HG02759 (cell line): ENCODE measurements at regions not wholly inside any gene's neighbourhood (a gene's known extent, or its start where the extent isn't known, plus 50 kb on each side); places are given as distances from the start of the nearest gene placed in this dataset.
"Not testable (repeated sequence)": the region's sequence is repeated elsewhere in the genome, so short reads cannot be mapped to it uniquely, and the experiment has no call there.

ENCODE experiments used
- ATAC-seq: cut with Tn5 transposase; IDR thresholded peaks from one replicate; pipeline ENCODE4 v1.9.1; 2021; ENCODE audit warnings: mild to moderate bottlenecking, moderate library complexity; ENCODE audit not compliant: unreplicated experiment

GRCh38 chr22:49514211-49514610 lies 313.5 kb downstream of the BRD1 start:
- no peak for ATAC-seq

DNA sequence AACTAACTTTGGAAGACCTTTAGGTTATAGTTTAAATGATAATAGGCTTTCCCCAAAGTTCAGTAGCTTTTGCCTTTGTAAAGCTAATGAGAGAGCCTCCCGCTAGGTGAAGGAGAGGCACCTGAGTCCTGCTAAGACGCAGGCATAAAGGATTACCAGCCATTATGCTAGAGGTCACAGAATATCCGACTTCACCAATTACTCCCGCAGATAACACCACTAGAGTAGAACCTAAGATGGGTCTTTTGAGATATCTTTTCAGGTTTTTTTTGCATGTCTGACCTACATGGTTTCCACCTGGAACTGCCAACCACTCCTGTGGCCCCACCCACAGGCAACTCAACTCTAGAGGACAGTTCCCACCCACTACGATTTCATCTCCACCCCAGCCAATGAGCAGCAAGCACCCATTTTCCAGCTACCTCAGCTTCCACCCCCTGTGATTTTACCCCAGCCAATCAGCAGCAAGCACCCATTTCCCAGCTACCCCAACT lies 314.3 kb downstream of the BRD1 start:
- ATAC-seq: no peak

DNA sequence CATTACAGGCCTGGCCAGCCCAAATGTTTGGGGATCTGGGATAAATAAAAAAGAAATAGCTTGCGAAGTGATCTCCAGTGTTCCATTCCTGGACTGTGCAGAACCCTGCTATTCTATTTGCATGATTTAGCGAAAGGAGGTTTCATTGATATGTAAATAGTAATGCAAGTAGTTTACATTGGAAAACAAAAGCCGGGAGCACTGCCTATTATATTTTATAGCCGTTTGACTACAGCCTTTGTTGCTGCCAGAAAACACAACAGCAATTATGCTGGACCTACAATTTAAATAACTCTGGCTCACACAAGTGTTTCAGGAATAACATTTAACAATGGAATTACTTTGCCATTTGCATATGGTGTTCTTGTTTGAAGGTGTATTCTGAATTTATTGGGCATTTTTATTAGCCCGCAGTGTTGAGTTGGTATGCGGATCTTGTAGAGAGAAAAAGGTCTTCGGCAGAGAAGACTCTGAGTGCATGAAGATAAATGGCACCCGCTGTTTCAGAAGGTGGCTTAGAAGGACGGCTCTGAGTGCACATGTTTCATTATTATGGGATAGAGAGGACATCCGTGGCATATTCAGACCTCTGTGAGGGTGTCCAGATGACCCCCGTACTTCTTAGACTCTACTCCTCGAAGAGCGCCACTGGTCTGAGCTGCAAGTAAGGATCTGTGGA lies 315.0 kb downstream of the BRD1 start:
- ATAC-seq: no peak

DNA sequence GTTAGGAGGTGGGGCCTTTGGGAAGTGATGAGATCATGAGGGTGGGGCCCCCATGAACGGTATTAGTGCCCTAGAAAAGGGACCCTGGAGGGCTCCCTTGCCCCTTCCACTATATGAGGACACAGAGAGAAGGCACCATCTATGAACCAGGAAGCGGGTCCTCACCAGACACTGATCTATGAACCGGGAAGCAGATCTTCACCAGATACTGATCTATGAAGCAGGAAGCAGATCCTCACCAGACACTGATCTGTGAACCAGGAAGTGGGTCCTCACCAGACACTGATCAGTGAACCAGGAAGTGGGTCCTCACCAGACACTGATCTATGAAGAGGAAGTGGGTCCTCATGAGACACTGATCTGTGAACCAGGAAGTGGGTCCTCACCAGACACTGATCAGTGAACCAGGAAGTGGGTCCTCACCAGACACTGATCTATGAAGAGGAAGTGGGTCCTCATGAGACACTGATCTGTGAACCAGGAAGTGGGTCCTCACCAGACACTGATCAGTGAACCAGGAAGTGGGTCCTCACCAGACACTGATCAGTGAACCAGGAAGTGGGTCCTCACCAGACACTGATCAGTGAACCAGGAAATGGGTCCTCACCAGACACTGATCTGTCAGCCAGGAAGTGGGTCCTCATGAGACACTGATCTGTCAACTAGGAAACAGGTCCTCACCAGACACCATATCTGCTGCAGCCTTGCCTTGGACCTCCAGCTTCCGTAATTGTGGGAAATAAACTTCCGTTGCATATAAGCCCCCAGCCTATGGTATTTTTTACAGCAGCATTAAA lies 316.1 kb downstream of the BRD1 start:
- ATAC-seq: not testable (repeated sequence)

GRCh38 chr22:49510718-49511117 lies 317.0 kb downstream of the BRD1 start:
- no peak for ATAC-seq

DNA sequence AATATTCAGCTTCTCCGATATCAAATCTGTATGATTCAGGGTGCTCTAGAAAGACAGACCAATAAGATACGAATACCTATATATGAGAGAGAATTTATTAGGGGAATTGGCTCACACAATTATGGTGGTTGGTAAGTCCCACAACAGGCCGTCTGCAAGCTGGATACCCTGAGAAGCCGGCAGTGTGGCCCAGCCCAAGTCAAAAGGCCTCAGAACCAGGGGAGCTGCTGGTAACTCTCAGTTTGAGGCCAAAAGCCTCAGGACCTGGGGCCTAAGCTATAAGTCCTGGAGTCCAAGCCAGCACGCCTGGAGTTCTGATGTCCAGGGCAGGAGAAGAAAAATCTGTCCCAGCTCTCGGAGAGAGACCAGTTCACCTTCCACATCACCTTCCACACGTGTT lies 318.7 kb downstream of the BRD1 start:
- ATAC-seq: no peak

DNA sequence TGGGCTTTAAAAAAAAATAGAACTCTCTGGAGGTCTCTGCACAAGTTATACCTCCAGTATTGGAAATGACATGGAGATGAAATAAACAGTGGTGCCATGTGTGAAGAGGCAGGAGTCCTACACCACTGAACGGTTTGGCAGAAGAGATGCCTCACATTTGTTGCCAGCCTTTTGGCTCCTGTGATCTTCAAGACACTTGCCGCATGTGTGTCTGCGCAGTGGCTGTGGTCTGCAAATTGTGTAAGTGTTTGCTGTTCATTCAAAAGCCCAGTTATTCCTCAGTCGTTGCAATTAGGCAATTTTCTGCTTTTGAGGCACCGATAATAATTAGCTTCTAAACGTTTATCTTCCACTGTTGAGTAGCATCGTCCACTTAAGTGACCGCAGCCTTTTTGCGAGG lies 319.1 kb downstream of the BRD1 start:
- no peak for ATAC-seq

- no peak for ATAC-seq
Measured at GRCh38 chr22:49507607-49508292, 319.9 kb downstream of the BRD1 start.

- no peak for ATAC-seq
Measured at GRCh38 chr22:49506010-49506400, 321.7 kb downstream of the BRD1 start.

GRCh38 chr22:49505337-49506009 lies 322.2 kb downstream of the BRD1 start:
- no peak for ATAC-seq

- no peak for ATAC-seq
Measured at GRCh38 chr22:49503896-49504521, 323.7 kb downstream of the BRD1 start.

DNA sequence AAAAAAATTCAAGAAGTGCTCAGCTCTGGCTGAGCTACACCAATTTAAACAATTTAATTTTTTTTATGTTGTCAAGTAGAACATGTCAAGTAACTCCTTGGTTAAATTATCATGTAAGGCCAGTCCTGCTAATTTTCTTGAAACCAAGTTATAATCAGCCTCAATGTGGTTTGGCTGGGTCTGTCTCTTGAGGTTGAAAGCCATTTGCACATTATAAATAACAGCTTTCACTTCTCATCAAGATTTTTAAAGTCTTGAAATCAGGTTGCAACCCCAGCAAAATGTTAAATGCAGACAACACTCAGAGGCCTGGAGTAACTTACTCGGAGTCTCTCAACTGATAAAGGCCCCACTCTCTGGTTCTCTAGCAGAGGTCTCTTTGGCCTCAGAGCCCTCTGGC lies 324.4 kb downstream of the BRD1 start:
- no peak for ATAC-seq

DNA sequence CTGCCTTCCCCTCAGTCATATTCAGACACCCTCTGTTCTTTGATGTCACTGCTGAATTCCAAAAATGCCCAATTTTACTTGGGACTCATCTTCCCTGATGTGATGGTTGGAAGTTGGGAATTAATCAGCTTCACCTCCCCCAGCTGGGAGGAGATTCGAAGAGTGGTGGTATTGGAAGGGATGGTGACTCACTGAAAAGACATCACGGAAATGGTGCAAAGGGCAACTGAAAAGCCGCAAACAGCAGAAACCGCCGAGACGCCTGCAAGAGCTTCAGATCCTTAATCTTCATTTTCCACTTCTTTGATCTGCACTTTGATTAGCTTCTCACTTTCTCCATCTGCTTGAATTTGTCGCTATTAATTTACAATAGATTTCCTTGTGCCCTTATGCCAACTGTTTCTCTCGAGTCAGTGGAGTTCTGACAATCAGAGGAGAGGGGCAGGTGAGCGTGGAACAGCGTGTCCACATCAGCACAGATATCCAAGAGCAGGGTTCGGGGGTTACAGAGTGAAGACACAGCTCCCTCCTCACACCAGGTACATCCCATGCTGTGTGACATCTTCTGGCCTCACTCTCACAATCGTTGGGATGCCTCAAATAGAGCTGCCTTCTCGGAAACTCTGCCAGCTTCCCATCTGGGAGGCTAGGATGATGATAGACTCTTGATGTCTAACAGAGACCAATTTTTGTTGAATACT lies 325.4 kb downstream of the BRD1 start:
- no peak for ATAC-seq

DNA sequence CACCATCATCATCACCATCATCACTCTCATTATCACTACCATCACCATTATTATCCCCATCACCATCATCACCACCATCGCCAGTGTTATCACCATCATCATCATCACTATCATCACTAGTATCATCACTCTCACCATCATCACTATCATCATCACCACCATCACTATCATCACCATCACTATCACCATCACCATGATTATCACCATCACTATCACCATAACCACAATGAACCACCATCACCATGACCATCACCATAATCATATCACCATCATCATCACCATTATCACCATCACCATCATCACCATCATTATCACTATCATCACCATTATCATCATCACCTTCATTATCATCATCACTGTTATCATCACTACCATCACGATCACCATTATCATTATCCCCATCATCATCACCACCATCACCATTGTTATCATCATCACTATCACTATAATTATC lies 326.7 kb downstream of the BRD1 start:
- ATAC-seq: no peak

DNA sequence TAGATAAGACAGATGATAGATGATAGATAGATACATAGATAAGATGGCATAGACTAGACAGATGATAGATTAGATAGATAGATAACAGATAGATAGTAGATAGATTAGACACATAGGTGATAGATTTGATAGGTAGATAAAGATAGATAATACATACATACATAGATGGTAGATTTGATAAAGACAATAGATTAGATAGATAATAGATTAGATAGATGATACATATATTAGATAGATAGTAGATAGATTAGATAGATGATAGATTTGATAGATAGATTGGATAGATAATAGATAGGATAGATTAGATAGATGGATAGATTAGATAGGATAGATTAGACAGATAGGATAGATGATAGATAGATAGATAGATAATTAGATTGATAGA lies 327.6 kb downstream of the BRD1 start:
- no peak for ATAC-seq

- no peak for ATAC-seq
Measured at GRCh38 chr22:49499433-49500075, 328.1 kb downstream of the BRD1 start.

DNA sequence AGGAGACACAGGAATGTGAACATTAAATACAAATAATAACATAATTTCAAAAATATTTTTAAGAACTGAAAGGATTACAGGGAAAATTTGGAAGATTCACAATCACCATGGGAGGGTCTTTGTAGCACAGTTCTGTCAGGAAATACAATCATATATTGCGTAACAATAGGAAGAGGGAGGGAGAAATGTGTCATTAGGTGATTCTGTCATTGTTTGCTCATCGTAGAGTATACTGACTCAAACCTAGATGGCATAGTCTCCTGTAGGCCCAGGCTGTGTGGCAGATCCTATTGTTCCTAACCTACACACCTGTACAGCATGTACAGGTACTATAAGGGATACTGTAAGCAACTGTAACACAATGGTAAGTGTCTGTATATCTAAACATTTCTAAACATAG lies 330.4 kb downstream of the BRD1 start:
- ATAC-seq: no peak

GRCh38 chr22:49494555-49494954 lies 333.1 kb downstream of the BRD1 start:
- no peak for ATAC-seq

GRCh38 chr22:49492741-49493251 lies 334.9 kb downstream of the BRD1 start:
- ATAC-seq: no peak
